ENCODE measurements at regions not wholly inside any gene's neighbourhood (a gene's known extent, or its start where the extent isn't known, plus 50 kb on each side); places are given as distances from the start of the nearest gene placed in this dataset.

DNA sequence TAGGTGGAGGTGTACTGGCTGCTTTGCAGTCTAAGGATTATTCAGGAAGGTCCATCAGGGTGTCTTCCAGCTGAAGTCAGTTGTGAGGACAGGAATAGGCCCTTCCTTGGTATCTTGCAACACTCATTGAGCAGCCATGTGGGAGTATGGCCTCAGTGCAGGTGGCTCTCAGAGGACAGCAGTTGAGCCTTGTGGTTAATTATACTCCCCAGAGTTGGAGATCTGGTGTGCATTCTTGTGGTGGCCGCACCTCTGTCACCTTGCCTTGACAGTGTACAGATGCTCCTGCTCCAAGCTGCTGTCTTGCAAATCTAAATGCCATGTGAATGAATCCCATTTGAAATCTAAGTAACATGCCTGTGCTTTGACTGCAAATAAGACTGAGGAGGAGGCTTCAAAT lies 339.9 kb upstream of the BCHE start:
- in situ Hi-C loops (cut with MboI; ENCODE audit: low sequenced_read_pairs): no loop called here
- dilution Hi-C loops (cut with HindIII; ENCODE audit: low sequenced_read_pairs, unreplicated experiment): no loop called here
- Histone ChIP-seq H3K9me1 (ENCODE audit: insufficient read depth, low read length) (no peaks in the 10 kb centered on the region), H4K5ac (ENCODE audit: low read depth, low read length) (no peak overlapping the region), H3K27ac (ENCODE audit: insufficient read depth, low read length) (no peak overlapping the region), H3K27me3 (ENCODE audit: control insufficient read depth, insufficient read depth, low read length) (no peaks in the 10 kb centered on the region), H2BK5ac (ENCODE audit: low read depth, low read length, poor library complexity, severe bottlenecking) (no peak overlapping the region), H3K18ac (ENCODE audit: low read depth, low read length) (no peak overlapping the region), H4K20me1 (ENCODE audit: insufficient read depth, low read length) (no peaks in the 10 kb centered on the region), H3K56ac (ENCODE audit: extremely low read depth, insufficient read depth, low read length) (no peak overlapping the region), H2AK5ac (ENCODE audit: low read depth, low read length) (no peak overlapping the region), H3K36me3 (ENCODE audit: control insufficient read depth, insufficient read depth, low read length) (no peaks in the 10 kb centered on the region), H3K4me1 (ENCODE audit: control insufficient read depth, insufficient read depth, low read length) (no peaks in the 10 kb centered on the region), H3K23ac (ENCODE audit: low read depth, low read length) (no peak overlapping the region), H4K91ac (ENCODE audit: insufficient read depth, low read depth, low read length) (no peak overlapping the region), H3K4me2 (ENCODE audit: low read depth, low read length) (no peak overlapping the region), H3K9ac (ENCODE audit: low read depth, low read length) (no peak overlapping the region), H3K9me3 (ENCODE audit: control insufficient read depth, insufficient read depth, low read length) (peaks cover 3% of the 10 kb centered on the region; the same call in 1 of the 2 replicates), H2BK15ac (ENCODE audit: low read depth, low read length) (no peak overlapping the region), H3K4ac (ENCODE audit: low read depth, low read length) (no peak overlapping the region), H2AFZ (replicated peaks; ENCODE audit: low read length, poor library complexity) (no peak overlapping the region), H2BK20ac (ENCODE audit: low read depth, low read length) (no peak overlapping the region), H3K79me1 (ENCODE audit: low read depth in 1 of 2, low read length in 2 of 2) (no peaks in the 10 kb centered on the region), H3K4me3 (ENCODE audit: insufficient read depth, low read depth, low read length) (no peak overlapping the region), H2AK9ac (replicated peaks; ENCODE audit: low read depth, low read length, poor library complexity) (no peak overlapping the region), H4K8ac (ENCODE audit: low read depth in 2 of 2, low read length in 2 of 2) (no peak overlapping the region), H2BK120ac (ENCODE audit: low read depth, low read length) (no peak overlapping the region), H3K14ac (replicated peaks; ENCODE audit: low read depth, low read length) (no peak overlapping the region)
- DNase-seq (no peak), ATAC-seq (ENCODE audit: low read depth) (no peak)
- ChIA-PET POLR2A (ENCODE audit: unreplicated experiment) (no interaction called here), CTCF (no interaction called here)
- intact Hi-C loops (cut with micrococcal nuclease): no loop called here
- TF ChIP-seq MXI1 (IDR thresholded peaks at IDR 0.05; ENCODE audit: borderline replicate concordance, low read depth, low read length) (no peak), MAFK (IDR thresholded peaks at IDR 0.05; ENCODE audit: low read depth, low read length) (no peak), SMC3 (IDR thresholded peaks at IDR 0.05; ENCODE audit: low read depth, low read length) (no peak), POLR2A (IDR thresholded peaks at IDR 0.05; ENCODE audit: low read depth, low read length) (no peak), RCOR1 (IDR thresholded peaks at IDR 0.05; ENCODE audit: insufficient replicate concordance, low read length) (no peak), ELK1 (IDR thresholded peaks at IDR 0.05; ENCODE audit: borderline replicate concordance, low read depth, low read length) (no peak), CEBPB (IDR thresholded peaks at IDR 0.05; ENCODE audit: low read depth, low read length) (no peak), RFX5 (IDR thresholded peaks at IDR 0.05; ENCODE audit: low read depth, low read length) (no peak), NFE2L2 (IDR thresholded peaks at IDR 0.05; ENCODE audit: low read depth, low read length) (no peak), MAZ (IDR thresholded peaks at IDR 0.05; ENCODE audit: borderline replicate concordance, low read depth, low read length) (no peak)
- TF ChIP-seq, protein P1, sequence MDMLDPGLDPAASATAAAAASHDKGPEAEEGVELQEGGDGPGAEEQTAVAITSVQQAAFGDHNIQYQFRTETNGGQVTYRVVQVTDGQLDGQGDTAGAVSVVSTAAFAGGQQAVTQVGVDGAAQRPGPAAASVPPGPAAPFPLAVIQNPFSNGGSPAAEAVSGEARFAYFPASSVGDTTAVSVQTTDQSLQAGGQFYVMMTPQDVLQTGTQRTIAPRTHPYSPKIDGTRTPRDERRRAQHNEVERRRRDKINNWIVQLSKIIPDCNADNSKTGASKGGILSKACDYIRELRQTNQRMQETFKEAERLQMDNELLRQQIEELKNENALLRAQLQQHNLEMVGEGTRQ (IDR thresholded peaks at IDR 0.05; ENCODE audit: low read depth, low read length): no peak
- TF ChIP-seq, protein P2, sequence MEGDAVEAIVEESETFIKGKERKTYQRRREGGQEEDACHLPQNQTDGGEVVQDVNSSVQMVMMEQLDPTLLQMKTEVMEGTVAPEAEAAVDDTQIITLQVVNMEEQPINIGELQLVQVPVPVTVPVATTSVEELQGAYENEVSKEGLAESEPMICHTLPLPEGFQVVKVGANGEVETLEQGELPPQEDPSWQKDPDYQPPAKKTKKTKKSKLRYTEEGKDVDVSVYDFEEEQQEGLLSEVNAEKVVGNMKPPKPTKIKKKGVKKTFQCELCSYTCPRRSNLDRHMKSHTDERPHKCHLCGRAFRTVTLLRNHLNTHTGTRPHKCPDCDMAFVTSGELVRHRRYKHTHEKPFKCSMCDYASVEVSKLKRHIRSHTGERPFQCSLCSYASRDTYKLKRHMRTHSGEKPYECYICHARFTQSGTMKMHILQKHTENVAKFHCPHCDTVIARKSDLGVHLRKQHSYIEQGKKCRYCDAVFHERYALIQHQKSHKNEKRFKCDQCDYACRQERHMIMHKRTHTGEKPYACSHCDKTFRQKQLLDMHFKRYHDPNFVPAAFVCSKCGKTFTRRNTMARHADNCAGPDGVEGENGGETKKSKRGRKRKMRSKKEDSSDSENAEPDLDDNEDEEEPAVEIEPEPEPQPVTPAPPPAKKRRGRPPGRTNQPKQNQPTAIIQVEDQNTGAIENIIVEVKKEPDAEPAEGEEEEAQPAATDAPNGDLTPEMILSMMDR (conservative IDR thresholded peaks at IDR 0.05; ENCODE audit: low read depth, low read length): no peak
- whole genome bisulfite sequencing, 2 experiments (ENCODE audit: extremely low coverage in 2 of 2, insufficient read length in 1 of 2): 83% methylated on average over 1 of the region's 1 CpG; no CpG with 5 or more reads in 1 of the 2 experiments
- BruUV-seq (replicated peaks): no TSS peak

Measured in IMR-90 (cell line).